NCI-H1417 treated with DMSO at 0.1 percent for 48 hours (cell line): ENCODE measurements at regions not wholly inside any gene's neighbourhood (a gene's known extent, or its start where the extent isn't known, plus 50 kb on each side); places are given as distances from the start of the nearest gene placed in this dataset.

Source experiments
- DNase-seq: peaks from one replicate; lab custom pipeline; 2025; lab: John Stamatoyannopoulos, UW

- DNase-seq: no peak
Observed at GRCh38 chr6:164917211-164917610, 392.2 kb downstream of the C6orf118 start.

DNA sequence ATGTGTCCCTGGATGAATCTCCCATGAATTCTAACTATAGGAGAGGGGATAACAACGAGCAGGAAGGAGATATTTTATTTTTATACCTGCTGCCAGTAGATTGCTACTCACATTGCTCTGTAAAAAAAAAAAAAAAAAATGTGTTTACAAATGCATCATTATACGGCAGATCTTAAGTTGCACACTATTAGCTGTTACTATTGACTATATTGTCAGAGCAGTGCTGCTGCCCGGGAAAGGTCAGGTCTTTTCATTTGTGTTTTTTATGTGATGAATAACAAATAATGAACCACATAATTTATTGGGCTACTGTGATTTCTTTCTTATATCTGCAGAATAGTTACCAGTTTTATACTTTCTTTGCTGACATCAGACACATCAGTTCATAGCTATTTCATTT, 393.3 kb downstream of the C6orf118 start:
- DNase-seq: no peak

DNA sequence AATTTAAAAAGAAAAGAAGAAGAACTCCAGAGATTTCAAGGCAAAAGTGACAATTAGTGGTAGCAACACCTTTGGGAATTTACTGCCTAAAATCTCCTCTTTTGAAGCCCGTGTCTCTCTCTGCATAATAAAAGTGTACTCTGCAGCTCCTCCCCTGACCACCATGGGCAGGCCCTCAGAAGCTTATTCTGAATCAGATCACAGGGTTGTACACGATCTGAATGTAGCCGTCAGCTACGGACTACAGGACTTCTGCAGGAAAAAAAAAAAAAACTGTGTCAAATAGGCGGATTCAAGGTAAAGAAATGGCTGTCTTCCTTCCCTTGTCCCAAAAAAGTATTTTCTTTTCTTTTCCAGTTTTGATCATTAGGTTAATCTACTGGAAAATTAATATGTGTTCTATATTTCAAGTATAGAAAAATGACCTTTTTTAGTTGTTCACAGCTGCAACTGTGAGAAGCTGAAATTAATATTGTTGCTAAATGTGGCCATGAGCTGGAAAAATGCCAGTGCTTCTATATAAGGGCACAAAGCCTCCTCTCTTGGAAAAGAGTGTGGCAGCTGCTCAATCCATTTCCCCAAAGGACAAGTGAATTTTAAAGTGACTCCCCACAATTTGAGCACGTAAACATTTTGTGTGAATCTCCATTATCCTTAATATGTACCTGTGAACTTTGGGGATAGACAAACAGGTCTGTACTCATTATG, 397.4 kb downstream of the C6orf118 start:
- no peak for DNase-seq

DNA sequence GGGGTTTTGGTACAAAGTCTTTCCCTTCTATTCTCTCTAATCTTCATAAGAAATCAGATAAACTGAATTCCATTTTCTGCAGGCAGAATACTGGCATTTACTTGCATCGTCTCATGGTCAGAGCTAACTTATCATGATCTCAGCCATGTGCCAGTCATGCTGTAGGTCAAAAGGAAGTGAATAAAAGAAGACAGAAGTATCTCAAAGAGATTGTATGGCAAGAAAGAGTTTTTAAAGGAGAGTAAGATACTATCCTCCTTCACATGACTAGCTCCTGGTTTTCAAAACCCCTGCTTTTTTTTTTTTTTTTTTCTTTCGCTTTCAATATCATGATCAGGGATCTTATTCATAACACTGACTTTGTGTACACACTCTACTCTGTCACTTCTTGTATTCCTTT, 398.3 kb downstream of the C6orf118 start:
- no peak for DNase-seq

- no peak for DNase-seq
Observed at GRCh38 chr6:164906766-164907165, 402.6 kb downstream of the C6orf118 start.

GRCh38 chr6:164905311-164905710, 404.1 kb downstream of the C6orf118 start:
- DNase-seq: no peak

GRCh38 chr6:164898412-164898811, 411.0 kb downstream of the C6orf118 start:
- DNase-seq: no peak

- DNase-seq: no peak
Observed at GRCh38 chr6:164897523-164898235, 411.7 kb downstream of the C6orf118 start.

- DNase-seq: no peak
Observed at GRCh38 chr6:164889980-164890379, 419.4 kb downstream of the C6orf118 start.

DNA sequence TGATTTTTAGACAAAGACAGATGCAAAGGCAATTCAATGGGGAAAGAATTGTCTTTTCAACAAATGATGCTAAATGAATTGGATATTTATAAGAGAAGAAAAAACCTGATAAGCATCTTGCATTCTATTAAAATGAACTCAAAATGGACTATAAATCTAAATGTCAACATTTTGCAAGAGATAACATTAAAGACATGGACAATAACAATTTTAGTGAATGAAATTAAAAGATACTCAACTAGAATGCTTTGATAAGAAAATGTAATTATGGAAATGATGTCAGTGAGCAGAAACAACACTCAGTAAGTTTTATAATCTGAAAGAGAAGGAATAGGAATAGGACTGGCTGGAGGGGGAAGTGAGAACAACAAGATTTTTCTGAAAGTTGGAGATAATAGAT, 421.7 kb downstream of the C6orf118 start:
- DNase-seq: no peak

- no peak for DNase-seq
Observed at GRCh38 chr6:164882236-164882635, 427.2 kb downstream of the C6orf118 start.

- DNase-seq: no peak
Observed at GRCh38 chr6:164871783-164872182, 437.6 kb downstream of the C6orf118 start.

DNA sequence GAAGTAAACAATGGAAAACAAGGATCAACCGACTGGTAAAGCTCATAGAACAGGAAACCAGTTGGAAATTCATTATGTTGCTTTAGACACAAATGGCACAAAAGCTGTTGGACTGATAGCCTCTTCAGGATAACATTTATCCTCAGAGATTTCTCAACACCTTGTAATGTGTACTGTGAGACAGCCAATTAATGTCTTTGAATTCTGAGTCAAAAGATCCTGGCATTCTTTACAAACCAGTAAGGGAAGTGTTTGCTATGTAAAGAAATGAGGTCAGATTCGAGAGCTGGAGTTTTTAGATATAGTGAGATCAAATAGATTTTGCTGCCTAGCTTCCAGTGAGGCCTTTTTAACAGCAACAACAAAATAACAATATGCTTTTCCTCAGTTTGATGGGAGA, 439.2 kb downstream of the C6orf118 start:
- DNase-seq: no peak

- no peak for DNase-seq
Observed at GRCh38 chr6:164861967-164862366, 447.4 kb downstream of the C6orf118 start.

DNA sequence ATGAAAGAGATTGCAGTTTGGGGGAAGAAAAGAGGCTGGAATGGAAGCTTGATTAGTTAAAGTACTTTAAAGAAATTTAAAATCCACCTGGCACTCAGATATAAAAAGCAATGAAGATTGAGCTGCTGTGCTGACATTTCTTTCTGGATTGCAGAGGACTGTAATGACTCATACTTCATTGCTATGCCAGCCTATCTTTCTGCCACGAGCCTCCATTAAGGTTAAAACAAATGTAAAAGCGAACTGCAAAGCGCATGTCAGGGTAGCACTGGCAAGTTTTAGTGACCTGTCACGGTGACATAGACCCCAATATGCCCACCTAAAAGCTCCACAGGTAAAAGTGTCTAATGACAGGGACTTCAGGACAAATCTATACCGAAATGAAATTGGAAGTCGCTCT, 449.6 kb downstream of the C6orf118 start:
- no peak for DNase-seq

DNA sequence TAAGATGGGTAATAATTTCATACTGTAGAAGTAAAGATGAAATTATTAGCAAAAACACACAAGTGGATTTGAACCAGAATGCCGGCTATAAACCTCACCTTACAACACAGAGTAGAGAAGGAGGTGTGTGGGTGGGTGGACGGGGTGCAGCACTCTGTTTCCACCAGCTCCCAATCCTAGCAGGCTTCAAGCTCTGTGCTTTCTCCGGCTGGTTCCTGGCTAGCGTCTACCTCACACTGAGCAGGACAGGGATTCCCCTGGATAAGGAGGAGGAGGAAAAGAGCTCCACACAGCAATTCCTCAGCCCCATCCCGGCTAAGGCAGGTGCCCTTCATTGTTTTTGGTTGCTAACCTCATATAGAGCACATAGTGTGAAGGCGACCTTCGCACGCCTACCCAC, 453.3 kb downstream of the C6orf118 start:
- no peak for DNase-seq

- no peak for DNase-seq
Observed at GRCh38 chr6:164855281-164855680, 454.1 kb downstream of the C6orf118 start.

DNA sequence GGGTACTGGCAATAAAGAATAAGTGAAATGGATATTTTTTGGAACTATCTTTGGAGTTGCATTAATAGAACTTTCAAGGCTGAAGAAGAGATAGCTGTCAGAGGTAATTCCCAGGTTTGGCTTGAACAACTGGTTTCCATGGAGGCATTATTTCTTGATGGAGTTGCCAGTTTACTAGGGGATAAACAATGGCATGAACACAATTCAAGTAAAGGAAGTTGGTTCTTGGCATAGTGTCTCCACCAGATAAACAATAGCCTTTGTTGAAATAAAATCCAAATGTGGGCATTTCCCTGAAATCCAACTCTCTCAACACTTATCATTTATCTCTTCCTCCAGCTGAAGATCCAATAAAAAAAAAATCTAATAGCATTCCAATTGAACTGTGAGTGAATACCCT, 454.9 kb downstream of the C6orf118 start:
- no peak for DNase-seq

DNA sequence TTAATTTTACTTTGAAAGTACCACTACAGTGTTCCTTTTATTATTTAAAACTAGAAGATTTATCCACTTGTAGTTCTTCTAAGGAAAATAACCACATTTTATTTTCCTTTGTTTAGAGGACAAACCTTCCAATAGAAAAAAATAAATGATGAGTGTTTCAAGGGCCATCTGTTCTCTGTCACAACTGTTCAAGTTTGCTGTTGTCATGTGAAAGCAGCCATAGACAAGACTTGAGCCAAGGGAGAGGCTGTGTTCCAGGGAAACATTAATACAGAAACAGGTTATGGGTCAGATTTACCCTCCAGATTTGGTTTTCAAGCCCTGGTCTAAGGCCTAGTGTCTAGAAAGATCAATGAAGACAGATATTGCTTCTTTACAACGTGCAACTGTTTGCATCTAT, 463.6 kb downstream of the C6orf118 start:
- no peak for DNase-seq

DNA sequence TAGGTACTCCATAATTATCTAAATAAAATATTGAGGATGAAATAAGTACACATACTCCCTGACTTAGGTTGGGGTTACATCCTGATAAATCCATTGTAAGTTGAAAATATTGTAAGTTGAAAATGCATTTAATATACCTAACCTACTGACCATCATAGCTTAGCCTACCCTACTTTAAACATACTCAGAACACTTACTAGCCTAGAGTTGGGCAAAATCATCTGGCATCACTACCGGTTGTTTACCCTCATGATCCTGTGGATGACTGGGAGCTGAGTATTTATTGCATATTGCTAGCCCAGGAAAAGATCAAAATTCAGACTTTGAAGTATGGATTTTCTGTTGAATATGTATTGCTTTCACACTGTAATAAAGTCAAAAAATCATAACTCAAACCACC, 467.3 kb downstream of the C6orf118 start:
- DNase-seq: no peak

GRCh38 chr6:164838068-164838615, 471.3 kb downstream of the C6orf118 start:
- DNase-seq: no peak

DNA sequence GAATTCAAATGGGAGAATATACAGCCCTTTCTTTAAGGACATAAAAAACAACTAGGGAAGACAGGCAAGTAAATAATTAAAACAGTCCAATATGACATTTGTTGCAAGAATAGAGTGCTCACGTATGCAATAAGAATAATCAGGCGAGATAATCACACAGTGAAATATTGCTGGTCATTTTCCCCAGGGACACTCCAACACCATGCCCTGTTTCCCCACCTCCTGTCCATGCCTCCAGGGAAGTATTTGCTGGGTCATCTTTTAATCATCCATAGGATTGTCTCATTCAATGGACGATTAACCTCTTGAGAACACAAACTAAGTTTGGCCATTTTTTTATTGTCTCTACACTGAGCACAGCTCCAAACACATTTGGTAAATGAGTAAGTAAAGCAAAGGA, 472.9 kb downstream of the C6orf118 start:
- DNase-seq: no peak

GRCh38 chr6:164832410-164832809, 477.0 kb downstream of the C6orf118 start:
- no peak for DNase-seq

DNA sequence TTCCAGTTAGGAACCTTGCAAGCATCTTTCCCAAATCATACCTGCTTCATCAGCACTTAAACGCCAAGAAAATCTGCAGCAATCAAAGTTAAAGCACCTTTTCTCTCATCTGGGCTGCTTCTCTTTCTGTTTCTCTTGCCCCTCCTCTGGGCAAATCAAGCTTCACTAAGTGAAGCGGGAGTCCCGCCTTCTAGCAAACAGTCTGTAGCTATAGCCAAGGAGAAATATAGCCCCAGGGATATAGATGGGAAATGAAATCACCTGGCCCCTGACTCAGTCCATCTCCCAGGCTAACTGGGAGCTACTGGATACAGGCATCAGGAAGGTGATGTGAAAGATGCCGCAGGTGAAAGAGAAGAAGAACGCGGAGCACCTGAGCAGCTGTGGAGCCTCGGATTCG, 481.9 kb downstream of the C6orf118 start:
- DNase-seq: peak; percentile 51
